AG09309 (cell line): ENCODE measurements at regions not wholly inside any gene's neighbourhood (a gene's known extent, or its start where the extent isn't known, plus 50 kb on each side); places are given as distances from the start of the nearest gene placed in this dataset.

Source experiments
- DNase-seq: peaks from one replicate; pipeline ENCODE4 v3.0.0-alpha.2; 2010; ENCODE audit warnings: low read depth
- H3K4me3 ChIP-seq: 2 replicates; pipeline ENCODE4 v1.5.1; 2011; ENCODE audit warnings: mild to moderate bottlenecking, low read depth, low read length, moderate library complexity; ENCODE audit not compliant: control insufficient read depth
- TF ChIP-seq, protein P1 (sequence below): IDR thresholded peaks from 2 replicates; pipeline ENCODE4 v1.5.1; 2011; ENCODE audit warnings: mild to moderate bottlenecking, low read depth, low read length, inconsistent platforms; ENCODE audit not compliant: insufficient read depth, control insufficient read depth; ENCODE audit errors: missing control alignments

DNA sequence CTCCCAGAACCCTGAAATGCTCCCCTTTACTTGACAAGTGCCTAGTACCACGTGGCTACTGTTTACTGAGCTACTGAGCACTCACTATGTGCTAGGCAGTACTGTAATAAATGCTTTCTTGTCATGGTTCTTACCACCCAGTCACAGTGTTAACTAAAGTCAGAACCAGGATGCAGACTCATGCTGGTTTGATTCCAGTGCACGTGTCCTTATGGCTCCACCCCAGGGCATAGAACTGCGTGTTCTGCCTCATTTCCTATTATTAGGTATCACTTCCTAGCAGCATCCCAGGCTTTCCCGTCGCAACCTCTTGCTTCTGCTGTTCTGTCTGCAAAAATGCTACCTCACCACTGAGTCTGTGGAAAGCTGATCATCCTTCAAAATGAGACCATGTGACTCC lies 71.7 kb upstream of the DOCK1 start:
- TF ChIP-seq, protein P1, sequence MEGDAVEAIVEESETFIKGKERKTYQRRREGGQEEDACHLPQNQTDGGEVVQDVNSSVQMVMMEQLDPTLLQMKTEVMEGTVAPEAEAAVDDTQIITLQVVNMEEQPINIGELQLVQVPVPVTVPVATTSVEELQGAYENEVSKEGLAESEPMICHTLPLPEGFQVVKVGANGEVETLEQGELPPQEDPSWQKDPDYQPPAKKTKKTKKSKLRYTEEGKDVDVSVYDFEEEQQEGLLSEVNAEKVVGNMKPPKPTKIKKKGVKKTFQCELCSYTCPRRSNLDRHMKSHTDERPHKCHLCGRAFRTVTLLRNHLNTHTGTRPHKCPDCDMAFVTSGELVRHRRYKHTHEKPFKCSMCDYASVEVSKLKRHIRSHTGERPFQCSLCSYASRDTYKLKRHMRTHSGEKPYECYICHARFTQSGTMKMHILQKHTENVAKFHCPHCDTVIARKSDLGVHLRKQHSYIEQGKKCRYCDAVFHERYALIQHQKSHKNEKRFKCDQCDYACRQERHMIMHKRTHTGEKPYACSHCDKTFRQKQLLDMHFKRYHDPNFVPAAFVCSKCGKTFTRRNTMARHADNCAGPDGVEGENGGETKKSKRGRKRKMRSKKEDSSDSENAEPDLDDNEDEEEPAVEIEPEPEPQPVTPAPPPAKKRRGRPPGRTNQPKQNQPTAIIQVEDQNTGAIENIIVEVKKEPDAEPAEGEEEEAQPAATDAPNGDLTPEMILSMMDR, result no peak
- DNase-seq, result no peak
- no peak overlapping the region for H3K4me3 ChIP-seq

DNA sequence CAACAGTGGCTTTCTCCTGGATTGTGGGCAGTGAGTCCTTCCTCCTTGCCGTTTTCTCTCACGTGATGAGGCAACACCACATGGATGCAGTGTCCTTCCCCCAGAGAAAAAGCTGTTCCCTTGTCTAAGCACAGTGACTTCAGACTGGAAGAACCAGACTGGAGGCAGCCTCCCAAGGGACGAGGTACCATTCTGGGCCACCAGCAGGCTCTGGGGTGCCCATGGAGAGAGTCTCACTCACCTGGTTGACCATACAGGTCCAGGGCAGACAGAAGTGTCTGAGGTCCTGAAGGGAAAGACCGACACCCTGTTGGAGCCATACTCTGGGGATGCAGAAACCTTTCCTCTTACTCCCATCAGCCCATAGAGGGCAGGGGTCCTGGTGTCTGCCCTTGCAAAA lies 69.2 kb upstream of the DOCK1 start:
- H3K4me3 ChIP-seq, result no peak overlapping the region
- TF ChIP-seq, protein P1, result no peak
- no peak for DNase-seq

DNA sequence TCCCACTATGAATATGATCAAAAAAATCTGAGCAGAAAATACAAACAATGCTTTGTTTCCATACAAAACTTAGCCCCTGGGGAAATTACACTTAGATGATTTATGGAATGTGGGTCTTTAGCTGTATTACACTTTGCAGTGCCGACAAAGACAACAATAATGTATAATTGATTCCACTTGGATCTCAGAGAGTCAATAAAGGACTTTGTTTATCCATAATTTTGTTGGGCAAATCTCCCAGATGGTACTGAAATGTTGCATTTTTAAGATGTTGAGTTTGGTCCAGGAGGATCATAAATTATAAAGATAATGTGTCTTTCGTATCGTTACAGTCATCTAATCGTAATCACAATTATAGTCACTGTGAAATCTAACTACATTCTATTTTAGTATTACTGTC lies 66.9 kb upstream of the DOCK1 start:
- TF ChIP-seq, protein P1, result no peak
- no peak overlapping the region for H3K4me3 ChIP-seq
- DNase-seq, result no peak

DNA sequence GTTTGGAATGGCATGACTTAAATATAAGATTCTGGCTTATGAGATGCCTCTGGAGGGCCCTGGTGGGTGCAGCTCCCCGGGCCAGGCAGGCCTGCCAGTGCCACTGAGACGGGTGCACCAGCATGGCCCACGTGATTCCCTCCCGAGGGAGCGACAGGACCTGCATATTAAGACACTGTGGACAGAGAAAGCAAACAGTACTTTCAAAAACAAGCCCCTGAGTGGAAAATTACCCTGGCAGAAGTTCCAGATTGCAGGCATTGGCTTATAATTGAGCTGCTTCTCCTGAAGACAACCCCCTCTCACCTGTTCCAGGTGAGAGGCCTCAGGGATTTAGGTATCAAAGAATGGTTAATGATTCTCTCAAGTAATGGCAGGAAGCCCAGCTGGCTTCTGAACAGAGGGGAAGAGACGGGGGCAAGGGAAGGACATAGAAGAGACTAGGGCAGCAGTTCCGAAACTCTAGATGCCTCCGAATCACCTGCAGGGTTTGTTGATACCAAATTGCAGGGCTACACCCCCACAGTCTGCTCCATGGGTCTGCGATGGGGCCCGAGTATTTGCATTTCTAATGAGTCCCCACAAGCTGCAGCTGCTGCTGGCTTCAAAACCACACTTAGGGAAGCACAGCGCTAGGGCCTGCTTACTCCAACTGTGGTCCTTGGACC lies 66.0 kb upstream of the DOCK1 start:
- no peak overlapping the region for H3K4me3 ChIP-seq
- no peak for DNase-seq
- TF ChIP-seq, protein P1, result no peak

DNA sequence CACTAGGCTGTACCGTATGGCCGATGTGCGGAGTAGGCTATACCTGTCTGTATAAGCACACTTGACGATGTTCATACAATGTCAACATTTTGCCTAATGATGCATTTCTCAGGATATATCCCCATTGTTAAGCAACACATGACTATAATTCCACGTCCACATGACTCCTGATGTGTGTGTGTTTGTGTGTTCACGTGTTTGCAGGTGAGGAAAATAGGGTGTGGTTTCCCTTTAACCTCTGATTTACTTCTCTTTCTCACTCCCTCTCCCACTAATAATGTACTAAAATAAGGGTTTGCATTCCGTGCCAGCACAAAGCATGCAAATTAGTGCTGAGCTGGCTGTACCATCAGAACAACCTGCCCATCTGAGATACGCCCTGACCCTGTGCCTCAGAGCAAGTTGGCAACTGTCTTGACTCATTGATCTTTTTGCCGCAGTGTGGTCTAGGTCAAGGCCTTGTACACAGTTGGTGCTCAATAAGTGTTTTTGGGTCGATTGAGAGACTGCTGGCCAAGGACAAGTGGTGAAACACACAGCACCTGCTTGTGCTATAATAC lies 64.6 kb upstream of the DOCK1 start:
- TF ChIP-seq, protein P1, result no peak

DNA sequence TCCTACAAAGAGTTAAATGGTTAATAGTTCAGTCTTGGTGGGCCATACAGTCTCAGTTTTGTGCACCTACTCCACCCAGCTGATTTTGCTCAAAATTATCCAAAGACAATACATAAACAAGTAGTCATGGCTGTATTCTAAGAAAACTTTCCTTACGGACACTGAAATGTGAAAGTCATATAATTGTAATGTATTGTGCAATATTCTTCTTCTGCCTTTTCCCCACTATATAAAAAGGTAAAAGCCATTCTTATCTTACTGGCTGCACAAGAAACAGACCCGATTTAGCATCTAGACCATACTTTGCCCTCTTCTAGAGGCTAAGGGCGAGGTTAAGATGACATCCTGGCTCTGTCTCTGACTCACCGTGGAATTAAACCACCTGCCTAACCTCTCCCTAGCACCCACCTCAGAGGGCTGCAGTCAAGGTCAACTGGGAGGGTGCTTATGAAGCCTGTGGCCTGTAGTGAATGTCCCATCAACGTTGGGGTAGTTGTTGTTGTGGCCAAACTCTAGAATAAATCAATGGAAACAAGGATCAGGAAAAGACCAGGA lies 63.8 kb upstream of the DOCK1 start:
- no peak for DNase-seq
- TF ChIP-seq, protein P1, result no peak
- H3K4me3 ChIP-seq, result no peak overlapping the region

More for the DNA sequence above, 64.6 kb upstream of the DOCK1 start:
- no peak overlapping the region for H3K4me3 ChIP-seq
- no peak for DNase-seq
